K562 (cell line): ENCODE measurements at regions not wholly inside any gene's neighbourhood (a gene's known extent, or its start where the extent isn't known, plus 50 kb on each side); places are given as distances from the start of the nearest gene placed in this dataset.

Source experiments
- ATAC-seq: fragments of 200-7000 bp; cut with Tn5 transposase; 3 replicates; pipeline ENCODE4 v1.9.1; 2020; ENCODE audit warnings: moderate library complexity
- BruUV-seq: library from RNA; stranded (reverse); fragments of 400-500 nt; replicated peaks from 2 replicates; lab custom pipeline; 2021; lab: Mats Ljungman, UMichigan
- CTCF ChIA-PET: fragments of 300-600 bp; formaldehyde crosslinking; extraction: SDS; loops from one replicate; lab custom pipeline; 2021; ENCODE audit warnings: low intra/inter-chr PET ratio; lab: Yijun Ruan, JAX
- POLR2A ChIA-PET: fragments of 300-600, 350-650 bp; sonication (Branson Sonifier 250); formaldehyde crosslinking; extraction: SDS; loops from one replicate; lab custom pipeline; 2021; ENCODE audit warnings: antibody characterized with exemption, inconsistent platforms; lab: Yijun Ruan, JAX
- DNase-seq, 4 experiments: peaks; one replicate each; pipeline versions ENCODE4 v3.0.0 to v3.0.0-alpha.2; 2011 to 2018; ENCODE audit warnings: low spot score in 3 of 4, mixed read lengths in 3 of 4; ENCODE audit errors: extremely low read depth in 1 of 4
- FAIRE-seq: peaks from 2 replicates; lab custom pipeline; 2011; peaks lifted over from hg19 to GRCh38; lab: Jason Lieb, UNC
- H2AFZ ChIP-seq: 2 replicates; pipeline ENCODE4 v1.6.0; 2011; ENCODE audit warnings: low read depth, low read length, control low read depth, inconsistent platforms
- H3K27ac ChIP-seq: fragments of 200-600 bp; 3 replicates; pipeline ENCODE4 v1.8.0; 2011; ENCODE audit warnings: low read depth, mild to moderate bottlenecking, control low read depth, inconsistent platforms, low read length, moderate library complexity, mixed read lengths; ENCODE audit errors: extremely low read depth
- H3K27me3 ChIP-seq, 2 experiments: fragments of 300-600 bp in 1 of 2; 2 replicates in 1 of 2; 3 replicates in 1 of 2; pipeline versions ENCODE4 v1.6.0 to v1.8.0; 2011; ENCODE audit warnings: inconsistent platforms in 2 of 2, low read length in 2 of 2, mild to moderate bottlenecking in 1 of 2, mixed read lengths in 1 of 2, moderate library complexity in 1 of 2; ENCODE audit not compliant: control insufficient read depth in 2 of 2, insufficient read depth in 2 of 2
- H3K36me3 ChIP-seq: fragments of 300-600 bp; 3 replicates; pipeline ENCODE4 v1.8.0; 2011; ENCODE audit warnings: mild to moderate bottlenecking, low read length, inconsistent platforms; ENCODE audit not compliant: control insufficient read depth, insufficient read depth
- H3K4me1 ChIP-seq, 2 experiments: fragments of 200-600 bp in 1 of 2; replicated peaks in 1 of 2; 2 replicates in 1 of 2; 3 replicates in 1 of 2; pipeline versions ENCODE4 v1.5.1 to v1.8.0; 2011; ENCODE audit warnings: inconsistent platforms in 2 of 2, low read length in 2 of 2, mild to moderate bottlenecking in 1 of 2, mixed read lengths in 1 of 2, moderate library complexity in 1 of 2; ENCODE audit not compliant: control insufficient read depth in 2 of 2, insufficient read depth in 2 of 2
- H3K4me2 ChIP-seq: 2 replicates; pipeline ENCODE4 v1.6.1; 2011; ENCODE audit warnings: low read length, control low read depth, inconsistent platforms, mixed read lengths; ENCODE audit not compliant: insufficient read depth
- H3K4me3 ChIP-seq: fragments of 200-600 bp; sonication (generic), shearing (Covaris generic); 2 replicates; pipeline ENCODE4 v1.5.1; 2016; ENCODE audit warnings: control low read depth, inconsistent platforms
- H3K79me2 ChIP-seq: fragments of 200-600 bp; 3 replicates; pipeline ENCODE4 v1.8.0; 2011; ENCODE audit warnings: low read length, inconsistent platforms; ENCODE audit not compliant: control insufficient read depth, insufficient read depth
- H3K9ac ChIP-seq, 2 experiments: 2 replicates each; pipeline versions ENCODE4 v1.6.0 to v1.6.1; 2011; ENCODE audit warnings: low read depth in 2 of 2, low read length in 2 of 2, control low read depth in 1 of 2, inconsistent platforms in 1 of 2, mild to moderate bottlenecking in 1 of 2, mixed read lengths in 1 of 2; ENCODE audit not compliant: insufficient read depth in 1 of 2
- H3K9me1 ChIP-seq: one replicate; pipeline ENCODE4 v1.6.0; 2011; ENCODE audit warnings: inconsistent platforms, mild to moderate bottlenecking, low read length, moderate library complexity; ENCODE audit not compliant: control insufficient read depth, insufficient read depth
- H3K9me3 ChIP-seq: replicated peaks from 2 replicates; pipeline ENCODE4 v1.5.1; 2011; ENCODE audit warnings: low read depth, low read length, inconsistent platforms; ENCODE audit not compliant: control insufficient read depth, insufficient read depth
- H4K20me1 ChIP-seq: replicated peaks from 2 replicates; pipeline ENCODE4 v1.6.1; 2011; ENCODE audit warnings: low read length, inconsistent platforms, mixed read lengths; ENCODE audit not compliant: control insufficient read depth, insufficient read depth
- ELF1 ChIP-seq: fragments of 200-800 bp; sonication (Bioruptor generic); IDR thresholded peaks from 2 replicates; pipeline ENCODE4 v1.6.1; 2016; ENCODE audit warnings: missing genetic modification characterization, missing compliant biosample characterization
- HNRNPH1 ChIP-seq: fragments of 200-400 bp; formaldehyde crosslinking; optimal IDR thresholded peaks from 2 replicates; pipeline ENCODE3; 2017; ENCODE audit warnings: low read depth, mild to moderate bottlenecking, low read length, moderate library complexity
- LCOR ChIP-seq: sonication (generic); formaldehyde crosslinking; IDR thresholded peaks from 2 replicates; pipeline ENCODE4 v1.8.0; 2022; ENCODE audit warnings: mild to moderate bottlenecking, missing genetic modification reagents
- MAFG ChIP-seq: fragments of 450-650 bp; conservative IDR thresholded peaks from 2 replicates; pipeline ENCODE4 v1.6.1; 2016; ENCODE audit warnings: missing genetic modification characterization, missing compliant biosample characterization
- NFE2 ChIP-seq: IDR thresholded peaks from 2 replicates; pipeline ENCODE4 v1.6.1; 2014; ENCODE audit warnings: antibody characterized with exemption, low read depth
- NR2C2 ChIP-seq, 2 experiments: fragments of 200-800 bp in 1 of 2; sonication (Bioruptor generic) in 1 of 2; sonication (generic) in 1 of 2; formaldehyde crosslinking in 1 of 2; IDR thresholded peaks; 2 replicates each; pipeline versions ENCODE4 v1.6.1 to v1.8.0; 2016 to 2022; ENCODE audit warnings: mild to moderate bottlenecking in 1 of 2, missing compliant biosample characterization in 1 of 2, missing genetic modification characterization in 1 of 2, missing genetic modification reagents in 1 of 2
- RB1 ChIP-seq: fragments of 450-650 bp; IDR thresholded peaks from 2 replicates; pipeline ENCODE4 v1.6.1; 2017; ENCODE audit warnings: low read depth, mild to moderate bottlenecking
- SIRT6 ChIP-seq: IDR thresholded peaks from one replicate; pipeline ENCODE4 v1.6.1; 2012; ENCODE audit warnings: low read depth, mild to moderate bottlenecking, control low read depth, inconsistent platforms, low read length, moderate library complexity
- ZBTB7A ChIP-seq: IDR thresholded peaks from 2 replicates; pipeline ENCODE4 v1.6.1; 2011; ENCODE audit warnings: low read depth, mild to moderate bottlenecking, low read length, moderate library complexity, borderline replicate concordance; ENCODE audit not compliant: control insufficient read depth
- ZNF766 ChIP-seq: fragments of 200-800 bp; sonication (Bioruptor generic); conservative IDR thresholded peaks from 2 replicates; pipeline ENCODE4 v1.6.1; 2016; ENCODE audit warnings: missing genetic modification characterization, missing compliant biosample characterization
- WGBS: fragments of 100-300 bp; shearing (Covaris generic); methylation state at CpG from one replicate; pipeline ENCODE4 v1.1.6; 2016; ENCODE audit warnings: low coverage, mixed read lengths; ENCODE audit not compliant: insufficient coverage; ENCODE audit errors: missing lambda C conversion rate; 5-methylcytosine and 5-hydroxymethylcytosine counted together
- in situ Hi-C: fragments of 300-500 bp; cut with MboI; formaldehyde crosslinking; loops from 4 replicates; pipeline ENCODE4 v1.15.0; 2018; ENCODE audit warnings: inconsistent platforms, mixed read lengths
- intact Hi-C: fragments of 100-400 bp; cut with micrococcal nuclease; formaldehyde crosslinking; loops from 2 replicates; pipeline ENCODE4 v1.14.2; 2022
- TF ChIP-seq, protein P1 (sequence below): fragments of 250-450 bp; sonication (Bioruptor Pico); IDR thresholded peaks from 2 replicates; pipeline ENCODE4 v1.8.0; 2021; ENCODE audit warnings: borderline replicate concordance, mild to moderate bottlenecking, moderate library complexity; ENCODE audit not compliant: poor library complexity, severe bottlenecking

DNA sequence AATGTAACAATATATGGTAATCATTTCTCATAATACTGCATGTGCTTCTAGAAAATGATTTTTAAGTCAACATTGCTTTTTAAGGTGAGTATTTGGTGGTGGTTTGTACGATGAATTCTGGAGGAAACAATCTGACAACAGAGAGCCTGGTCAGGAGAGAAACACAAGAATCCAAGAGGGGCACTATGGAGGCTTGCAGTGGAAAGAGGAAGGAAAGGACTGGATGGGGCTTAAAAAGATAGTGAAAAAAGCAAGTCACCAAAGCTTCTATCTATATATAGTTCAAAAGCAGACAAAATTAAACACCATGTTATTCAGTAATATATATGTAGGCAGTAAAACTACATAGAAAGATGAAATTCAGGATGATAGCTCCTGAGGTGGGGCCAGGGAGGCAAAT lies 109.4 kb upstream of the SERTAD2 start:
- CTCF ChIA-PET = no interaction called here
- Histone ChIP-seq H2AFZ (peak overlapping the region; percentile 71), H3K9me3 (no peaks in the 10 kb centered on the region), H3K9me1 (no peaks in the 10 kb centered on the region), H3K9ac (peak overlapping the region in 1 of 2 experiments; percentile 5; a peak in 1 of 4 replicates), H4K20me1 (no peaks in the 10 kb centered on the region), H3K36me3 (no peaks in the 10 kb centered on the region), H3K4me3 (no peak overlapping the region), H3K79me2 (no peaks in the 10 kb centered on the region), H3K27me3 (no peaks in the 10 kb centered on the region), H3K4me2 (peak overlapping the region; percentile 45; the same call in 1 of the 2 replicates), H3K27ac (peak overlapping the region; percentile 31; the same call in 2 of the 3 replicates), H3K4me1 (peaks cover 10 to 33% of the 10 kb centered on the region in 2 experiments; a peak in 4 of 5 replicates)
- no TSS peak for BruUV-seq
- in situ Hi-C loops = no loop called here
- DNase-seq (peak in 1 of 4 experiments; percentile 31), ATAC-seq (no peak), FAIRE-seq (no peak)
- intact Hi-C loops = no loop called here
- WGBS = 0% methylated on average over 1 of the region's 1 CpG
- POLR2A ChIA-PET = interaction anchor here (0.6 to 4.4 kb wide), 6 partner anchors 8 to 271 kb away, joined by 3 to 30 read pairs (median 4); partner anchors contain the start of gene SERTAD2
- no peak for TF ChIP-seq HNRNPH1
- TF ChIP-seq NR2C2 (CRISPR knock-in tag; IDR thresholded peaks at IDR 0.05) = no peak
- no peak for TF ChIP-seq NR2C2 (tag; IDR thresholded peaks at IDR 0.05)
- TF ChIP-seq ELF1 (tag) = 0 out of 2 replicates have a peak, but pooled peaks have one; percentile 29
- no peak for TF ChIP-seq ZBTB7A
- TF ChIP-seq SIRT6 = no peak
- TF ChIP-seq MAFG (tag) = peak; percentile 28; the same call in 1 of the 2 replicates
- no peak for TF ChIP-seq LCOR (CRISPR knock-in tag)
- peak; percentile 30; the same call in 1 of the 2 replicates for TF ChIP-seq NFE2
- no peak for TF ChIP-seq ZNF766 (CRISPR knock-in tag)
- TF ChIP-seq, protein P1, sequence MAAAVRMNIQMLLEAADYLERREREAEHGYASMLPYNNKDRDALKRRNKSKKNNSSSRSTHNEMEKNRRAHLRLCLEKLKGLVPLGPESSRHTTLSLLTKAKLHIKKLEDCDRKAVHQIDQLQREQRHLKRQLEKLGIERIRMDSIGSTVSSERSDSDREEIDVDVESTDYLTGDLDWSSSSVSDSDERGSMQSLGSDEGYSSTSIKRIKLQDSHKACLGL = no peak
- no peak for TF ChIP-seq RB1
